Forelimb muscle (tissue), 1 donor: ENCODE measurements at regions not wholly inside any gene's neighbourhood (a gene's known extent, or its start where the extent isn't known, plus 50 kb on each side); places are given as distances from the start of the nearest gene placed in this dataset.
A peak's percentile ranks its signal among the peaks of the same experiment; 100 is the strongest.
"Not testable (repeated sequence)": the region's sequence is repeated elsewhere in the genome, so short reads cannot be mapped to it uniquely, and the experiment has no call there.

Experiments used
- DNase-seq: peaks from one replicate; pipeline ENCODE4 v3.0.0-alpha.2; 2013; ENCODE audit warnings: low read depth

- DNase-seq: no peak
Measured at GRCh38 chr4:26044983-26045382, 131.0 kb downstream of the SMIM20 start.

DNA sequence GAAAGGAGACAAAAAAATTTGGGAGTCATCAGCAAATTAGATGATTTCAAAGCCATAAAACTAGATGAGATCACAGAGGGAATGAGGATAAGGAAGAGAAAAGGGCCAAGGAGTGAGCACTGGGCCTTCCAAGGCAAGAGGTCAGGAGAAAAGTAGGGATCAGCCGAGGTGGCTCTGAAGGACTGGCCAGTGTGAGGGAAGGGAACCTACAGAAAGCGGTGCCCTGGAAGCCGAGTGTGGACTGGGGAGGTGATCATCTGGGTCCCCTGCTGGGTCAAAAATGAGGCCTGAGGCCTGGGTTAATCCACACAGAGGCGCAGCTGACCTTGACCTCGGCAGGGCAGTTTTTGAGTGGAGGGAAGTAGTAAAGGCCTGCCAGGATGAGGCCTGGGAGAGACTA is 133.8 kb downstream of the SMIM20 start:
- no peak for DNase-seq

DNA sequence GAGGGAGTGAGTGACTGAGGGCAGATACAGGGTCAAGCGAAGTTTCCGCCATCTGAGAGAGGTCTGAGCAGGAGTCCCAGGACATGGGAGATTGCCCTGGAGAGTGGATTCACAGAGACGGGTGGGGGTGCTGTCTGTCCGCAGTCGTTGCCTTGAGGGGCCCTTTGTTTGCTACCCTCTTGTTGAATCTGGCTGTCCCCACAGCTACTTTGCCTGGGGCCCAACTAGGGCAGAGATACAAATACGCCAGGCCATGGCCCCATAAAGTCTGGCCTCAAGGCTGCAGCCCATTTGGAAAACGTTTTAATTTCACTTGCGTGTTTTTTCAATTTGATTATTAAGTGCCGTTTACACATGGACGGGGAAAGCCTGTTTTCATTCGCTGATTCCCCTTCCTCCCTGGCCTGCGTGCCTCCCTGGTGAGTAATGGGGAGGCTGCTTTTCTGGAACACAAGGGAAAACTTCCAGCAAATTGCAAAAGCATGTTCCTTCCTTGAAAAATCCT is 134.4 kb downstream of the SMIM20 start:
- peak; percentile 85 for DNase-seq

DNA sequence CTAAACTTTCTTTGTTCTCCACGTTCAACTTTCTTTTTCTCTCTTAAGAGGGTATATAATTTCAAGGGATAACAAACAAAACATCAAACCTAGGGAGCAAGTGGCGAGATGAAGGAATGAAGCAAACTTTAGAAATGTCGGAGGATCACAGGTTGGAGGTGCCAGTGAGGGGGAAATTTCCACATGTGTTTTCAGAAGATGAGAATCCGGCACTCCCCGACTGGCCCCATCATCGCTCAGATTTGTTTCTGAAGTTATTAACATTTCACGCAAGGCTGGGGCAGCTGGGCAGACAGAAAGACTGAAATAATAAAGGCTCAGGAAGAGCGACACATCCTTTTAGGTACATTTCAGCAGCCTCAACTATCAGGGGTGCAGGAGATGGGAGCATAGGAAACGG is 134.9 kb downstream of the SMIM20 start:
- DNase-seq: no peak

DNA sequence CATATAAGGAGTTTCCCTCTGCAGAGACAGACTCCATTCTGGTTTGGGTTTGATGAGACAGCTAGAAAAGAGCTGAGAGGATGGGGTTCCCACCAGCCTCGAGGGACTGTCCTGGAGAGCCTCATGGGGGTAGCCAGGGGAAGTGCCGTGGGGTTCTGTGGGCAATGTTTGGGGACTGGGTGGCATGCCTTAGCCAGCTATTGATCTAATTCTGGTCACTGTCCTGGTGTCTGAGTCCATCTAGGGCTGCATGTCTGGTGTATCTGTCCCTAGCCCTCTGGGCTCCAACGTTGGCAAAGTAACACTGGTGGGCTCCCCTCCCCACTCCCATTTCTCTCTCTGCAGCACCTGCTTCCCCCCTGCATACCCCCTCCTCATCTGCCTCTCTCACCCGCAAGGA is 135.4 kb downstream of the SMIM20 start:
- no peak for DNase-seq

DNA sequence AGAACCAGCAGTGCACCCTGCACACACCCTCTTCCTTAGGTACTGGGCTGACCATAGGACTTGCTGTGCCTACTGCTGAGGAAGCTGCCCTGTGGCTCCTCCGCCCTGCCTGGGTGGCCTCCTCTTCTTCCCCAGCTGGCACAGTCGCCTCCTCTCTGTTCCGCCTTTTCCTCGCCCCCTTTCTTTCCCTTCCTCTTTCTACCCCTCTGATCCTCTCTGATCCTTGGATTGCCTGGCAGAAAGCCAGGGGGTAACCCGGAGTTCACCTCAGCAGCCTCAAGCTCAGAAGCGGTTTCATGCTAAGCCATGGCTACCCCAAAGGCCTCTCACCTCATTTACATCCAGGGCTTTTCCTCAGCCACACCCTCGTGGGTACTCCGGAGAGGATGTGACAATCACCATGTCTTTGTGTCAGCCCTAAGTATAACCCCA is 136.2 kb downstream of the SMIM20 start:
- DNase-seq: no peak

DNA sequence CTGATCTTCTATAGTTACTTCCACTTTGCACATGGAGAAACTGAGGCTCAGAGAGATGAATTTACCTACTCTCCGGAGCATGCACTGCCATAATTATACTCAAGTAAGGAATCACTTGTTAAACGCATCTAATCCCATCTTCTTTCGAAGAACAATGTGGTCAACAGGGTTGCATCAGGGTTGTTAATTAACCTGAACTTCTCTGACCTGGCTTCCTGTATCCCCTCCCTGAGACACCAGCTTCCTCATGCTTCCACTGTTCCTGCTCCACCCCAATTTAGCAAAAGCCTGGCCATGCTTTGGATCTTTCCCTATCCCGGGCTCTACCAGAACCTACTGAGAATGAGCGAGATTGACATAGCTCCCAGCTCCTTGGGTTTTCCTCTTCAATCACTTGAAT is 136.7 kb downstream of the SMIM20 start:
- no peak for DNase-seq

DNA sequence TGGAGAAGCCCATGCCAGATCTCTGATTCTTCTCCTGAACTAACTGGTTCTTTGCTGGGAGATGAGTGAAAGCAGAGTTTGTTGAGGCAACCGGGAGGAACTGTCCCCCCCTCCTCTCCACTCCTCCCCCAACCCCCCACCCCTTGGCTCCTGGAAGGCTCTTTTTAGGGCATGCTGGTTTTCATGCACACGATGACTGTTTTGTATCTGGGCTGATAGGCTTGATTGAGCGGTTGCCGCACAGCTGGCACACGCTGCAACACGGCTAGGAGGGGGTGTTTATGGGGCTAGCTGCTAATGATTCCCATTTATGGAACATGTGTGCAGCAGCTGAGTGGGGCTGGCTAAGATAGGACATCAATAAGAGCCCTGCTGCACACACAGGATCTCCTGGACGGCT is 137.2 kb downstream of the SMIM20 start:
- DNase-seq: no peak

DNA sequence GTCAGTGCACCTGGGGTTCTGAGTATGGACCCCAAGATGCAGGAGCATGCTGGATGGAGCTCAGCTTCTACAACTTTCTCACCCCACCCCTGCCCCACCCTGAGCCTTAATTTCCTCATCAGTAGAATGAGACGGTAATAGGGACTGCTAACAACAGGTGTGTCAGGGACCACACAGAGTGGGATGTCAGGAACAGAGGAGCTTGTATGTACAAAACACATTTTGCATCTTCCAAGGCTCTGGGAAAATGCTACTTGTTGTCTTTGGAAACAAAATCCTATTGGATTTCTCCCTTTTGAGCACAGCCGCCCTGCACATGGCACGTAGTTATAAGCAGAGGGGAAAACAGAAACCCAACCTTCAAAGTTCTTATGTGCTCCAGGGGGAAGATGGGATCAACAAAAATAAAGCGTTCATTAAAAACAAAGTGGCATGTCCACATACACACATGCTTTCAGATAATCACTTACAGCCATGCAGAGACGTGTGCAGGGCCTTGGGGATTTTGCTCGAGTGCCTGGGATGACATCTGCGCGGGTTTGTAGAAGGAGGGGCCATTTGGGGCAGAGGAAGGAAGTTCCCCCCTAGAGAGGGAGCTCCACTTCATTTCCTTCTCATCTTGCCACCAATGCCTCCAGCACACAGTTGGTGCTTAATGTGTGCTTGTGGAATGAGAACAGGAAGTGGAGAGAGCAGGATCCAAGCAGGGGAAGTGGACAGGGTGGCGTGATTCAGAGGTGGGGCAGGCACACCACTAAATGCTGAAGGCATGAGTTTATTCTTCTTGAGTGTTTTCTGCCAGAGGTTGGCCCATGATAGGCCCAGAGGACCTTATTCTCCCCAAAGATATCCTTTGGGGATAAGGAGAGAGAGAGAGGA is 138.9 kb downstream of the SMIM20 start:
- DNase-seq: no peak

- no peak for DNase-seq
Measured at GRCh38 chr4:26053761-26054160, 139.7 kb downstream of the SMIM20 start.

DNA sequence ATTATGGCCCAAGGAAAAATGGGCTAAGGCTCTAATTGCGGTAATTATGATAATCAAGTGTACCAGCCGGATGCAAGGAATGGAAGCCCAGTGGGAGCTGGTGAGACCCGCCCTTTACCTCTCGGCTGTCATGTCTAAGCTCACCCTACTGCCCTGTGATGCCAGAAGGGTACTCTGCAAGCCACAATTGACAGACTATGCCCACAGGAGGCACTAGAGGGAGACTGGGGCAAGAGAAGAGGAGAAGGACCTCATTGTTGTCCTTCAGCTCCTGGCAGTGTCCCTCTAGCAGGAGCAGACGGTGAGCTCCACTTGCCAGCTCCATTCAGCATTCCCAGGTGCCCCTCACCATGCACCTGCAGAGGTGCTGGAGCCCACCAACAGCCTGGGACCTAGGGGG is 141.8 kb downstream of the SMIM20 start:
- DNase-seq: no peak

DNA sequence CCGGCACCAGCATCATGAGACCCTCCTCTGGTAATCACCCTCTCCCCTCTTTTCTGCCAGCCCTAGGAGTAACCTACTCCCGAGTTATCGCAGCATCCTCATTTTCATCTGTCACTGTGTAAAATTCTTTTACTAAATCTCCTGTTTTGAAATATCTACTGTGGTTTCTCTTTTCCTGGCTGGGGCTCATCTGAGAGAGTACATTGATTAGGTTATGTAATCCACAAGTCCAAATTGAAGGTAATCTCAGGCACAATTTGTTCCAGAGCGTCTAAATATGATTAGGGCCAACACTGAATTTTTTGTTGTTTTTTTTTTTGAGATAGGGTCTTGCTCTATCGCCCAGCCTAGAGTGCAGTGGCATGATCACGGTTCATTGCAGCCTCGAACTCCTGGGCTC is 142.4 kb downstream of the SMIM20 start:
- no peak for DNase-seq

GRCh38 chr4:26057839-26058238 is 143.8 kb downstream of the SMIM20 start:
- DNase-seq: not testable (repeated sequence)

DNA sequence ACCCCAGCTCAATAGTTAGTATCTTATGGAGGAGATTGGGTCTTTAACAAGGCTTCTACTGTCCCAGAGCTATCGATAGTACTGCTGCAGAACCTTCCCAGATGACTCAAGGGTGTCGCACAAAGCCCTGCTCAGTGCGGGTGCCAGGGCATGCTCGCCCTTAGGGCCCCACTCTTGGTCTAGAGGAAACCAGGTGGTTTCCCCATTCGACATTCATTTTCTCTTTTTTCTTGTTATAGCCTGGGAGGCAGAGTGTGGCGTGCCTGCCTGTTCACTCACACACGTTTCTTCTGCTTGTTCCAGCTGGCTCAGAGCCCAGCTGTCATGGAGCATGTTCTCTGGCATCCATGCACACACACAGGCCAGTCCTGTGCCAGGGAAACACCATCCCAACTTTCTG is 144.5 kb downstream of the SMIM20 start:
- no peak for DNase-seq

GRCh38 chr4:26059391-26060154 is 145.6 kb downstream of the SMIM20 start:
- DNase-seq: no peak

- DNase-seq: no peak
Measured at GRCh38 chr4:26060286-26060685, 146.3 kb downstream of the SMIM20 start.

DNA sequence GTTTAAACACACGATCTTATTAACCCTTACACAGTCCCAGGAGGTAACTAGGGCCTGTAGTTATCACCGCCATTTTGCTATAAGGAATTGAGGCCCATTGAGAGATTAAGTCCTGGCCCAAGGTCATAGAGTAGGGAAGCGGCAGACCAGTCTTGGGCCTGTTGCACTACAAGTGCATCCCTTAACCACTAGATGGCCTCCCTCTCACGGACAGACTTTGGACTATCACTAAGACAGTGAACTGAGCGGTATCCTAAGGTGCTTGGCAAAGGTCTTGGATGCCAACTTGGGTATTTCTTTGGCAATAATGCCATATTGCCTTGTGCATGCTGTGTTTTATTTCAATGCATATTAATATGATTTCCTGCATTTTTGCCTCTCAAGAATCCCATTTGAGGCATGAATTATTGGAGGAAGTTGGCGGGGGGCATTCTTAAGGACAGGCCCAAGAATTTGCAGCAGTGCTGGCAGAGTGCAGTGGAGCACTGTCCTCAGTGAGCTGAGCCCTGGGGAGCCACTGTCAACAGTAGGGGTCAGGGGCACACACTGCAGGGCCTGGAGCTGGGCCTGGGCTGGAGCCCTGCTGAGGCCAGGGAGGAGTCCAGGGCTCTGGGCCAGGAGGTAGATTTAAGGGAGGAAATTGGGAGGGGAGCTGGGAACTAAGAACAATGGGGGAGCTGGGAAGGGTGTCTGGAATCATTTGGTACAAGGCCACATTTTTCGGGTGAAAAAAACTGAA is 147.4 kb downstream of the SMIM20 start:
- no peak for DNase-seq

DNA sequence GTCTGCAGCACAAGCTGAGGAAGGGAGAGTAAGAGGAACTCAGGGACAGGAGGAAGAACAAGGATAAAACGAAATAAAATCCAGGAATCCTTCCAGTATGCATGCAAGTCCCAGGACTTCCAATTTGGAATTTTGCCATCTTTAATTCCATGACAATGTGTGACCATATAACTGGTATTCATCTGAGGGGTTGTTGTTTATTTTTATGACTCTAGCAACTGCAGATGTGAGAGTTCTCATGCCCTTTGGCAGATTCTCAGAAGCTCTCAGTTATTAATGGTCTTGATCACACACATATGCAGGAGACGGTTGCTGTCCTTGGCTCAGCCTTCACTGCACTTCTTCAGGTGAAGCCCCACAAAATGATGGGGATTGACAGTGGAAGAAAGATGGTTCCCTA is 148.2 kb downstream of the SMIM20 start:
- no peak for DNase-seq

GRCh38 chr4:26064009-26064408 is 150.0 kb downstream of the SMIM20 start:
- DNase-seq: not testable (repeated sequence)

DNA sequence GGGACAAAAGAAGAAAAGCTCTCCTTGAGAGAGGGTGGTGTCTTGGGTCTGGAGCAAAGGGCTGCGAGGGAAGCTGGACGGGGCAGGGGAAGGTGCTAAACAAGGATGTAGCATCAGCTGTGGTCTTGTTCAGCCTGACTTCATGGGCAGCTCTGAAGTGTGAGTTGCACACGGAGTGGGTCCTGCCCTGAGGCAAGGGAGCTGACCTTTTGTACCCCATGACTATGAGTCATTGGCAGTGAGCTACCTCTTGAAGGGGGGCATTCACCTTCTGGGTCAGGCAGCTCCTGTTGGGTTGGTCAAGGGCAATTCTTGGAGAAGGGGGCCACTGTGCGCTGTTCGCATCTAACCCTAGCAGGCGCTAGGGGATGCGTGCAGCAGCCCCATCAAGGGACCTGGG is 151.8 kb downstream of the SMIM20 start:
- no peak for DNase-seq

GRCh38 chr4:26067035-26067434 is 153.0 kb downstream of the SMIM20 start:
- no peak for DNase-seq

DNA sequence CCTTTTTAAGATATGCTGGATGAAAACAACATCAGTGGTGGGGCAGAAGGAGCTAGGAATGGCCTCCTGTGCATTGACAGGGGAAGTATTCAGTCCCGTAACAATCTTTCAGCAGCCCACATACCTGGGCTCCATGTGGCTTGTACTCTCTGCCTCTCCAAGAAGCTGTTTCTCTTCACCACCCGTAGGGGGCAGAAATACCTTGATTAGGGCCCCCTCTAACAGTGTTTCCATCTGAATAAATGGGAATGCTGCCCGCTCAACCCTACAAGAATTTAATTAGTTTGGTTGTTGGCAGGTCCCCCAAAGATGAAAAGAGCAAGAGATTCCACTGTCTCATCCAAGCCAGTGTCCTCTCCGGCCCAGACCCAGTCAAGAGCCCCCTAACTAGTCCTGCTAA is 155.2 kb downstream of the SMIM20 start:
- DNase-seq: no peak
